HEK293 (cell line): ENCODE measurements at regions not wholly inside any gene's neighbourhood (a gene's known extent, or its start where the extent isn't known, plus 50 kb on each side); places are given as distances from the start of the nearest gene placed in this dataset.

Source experiments
- CTCF ChIA-PET: fragments of 350-600 bp; formaldehyde crosslinking; extraction: SDS; loops from one replicate; lab custom pipeline; 2021; ENCODE audit warnings: antibody characterized with exemption; lab: Yijun Ruan, JAX
- POLR2A ChIA-PET: fragments of 300-600 bp; formaldehyde crosslinking; extraction: SDS; loops from one replicate; lab custom pipeline; 2020; ENCODE audit warnings: antibody characterized with exemption, inconsistent platforms; lab: Yijun Ruan, JAX
- H3K27ac ChIP-seq: fragments of 200-500 bp; sonication (Bioruptor generic); 2 replicates; pipeline ENCODE4 v1.5.1; 2014; ENCODE audit warnings: low read depth, low read length, control low read depth, inconsistent platforms; ENCODE audit errors: extremely low read depth
- H3K36me3 ChIP-seq, 2 experiments: fragments of 200-500 bp in 1 of 2; sonication (Bioruptor generic) in 1 of 2; 1 replicate in 1 of 2; 2 replicates in 1 of 2; pipeline ENCODE4 v1.5.1; 2014 to 2017; ENCODE audit warnings: inconsistent platforms in 2 of 2, low read length in 2 of 2; ENCODE audit not compliant: control insufficient read depth in 2 of 2, insufficient read depth in 1 of 2
- H3K4me1 ChIP-seq: fragments of 200-500 bp; sonication (Bioruptor generic); 2 replicates; pipeline ENCODE4 v1.5.1; 2014; ENCODE audit warnings: mild to moderate bottlenecking, low read length, inconsistent platforms; ENCODE audit not compliant: control insufficient read depth, insufficient read depth
- H3K4me3 ChIP-seq: 2 replicates; pipeline ENCODE4 v1.5.1; 2011; ENCODE audit warnings: low read depth, mild to moderate bottlenecking, control low read depth, low read length, moderate library complexity
- H3K9me3 ChIP-seq: fragments of 200-500 bp; sonication (Bioruptor generic); 2 replicates; pipeline ENCODE4 v1.5.1; 2014; ENCODE audit warnings: low read depth, low read length, inconsistent platforms; ENCODE audit not compliant: control insufficient read depth, insufficient read depth
- CTCF ChIP-seq: fragments of 450-650 bp; formaldehyde crosslinking; IDR thresholded peaks from 2 replicates; pipeline ENCODE4 v1.5.1; 2016; ENCODE audit warnings: missing biosample characterization, missing genetic modification characterization
- ELK4 ChIP-seq: IDR thresholded peaks from 2 replicates; pipeline ENCODE4 v1.6.1; 2011; ENCODE audit warnings: mild to moderate bottlenecking, low read depth, low read length, borderline replicate concordance
- GFI1B ChIP-seq: fragments of 450-650 bp; formaldehyde crosslinking; IDR thresholded peaks from 2 replicates; pipeline ENCODE4 v1.5.1; 2016; ENCODE audit warnings: missing biosample characterization, missing genetic modification characterization
- GLI4 ChIP-seq: fragments of 450-650 bp; formaldehyde crosslinking; IDR thresholded peaks from 2 replicates; pipeline ENCODE4 v1.5.1; 2016; ENCODE audit warnings: missing biosample characterization, missing genetic modification characterization
- HIC1 ChIP-seq: fragments of 450-650 bp; formaldehyde crosslinking; IDR thresholded peaks from 2 replicates; pipeline ENCODE4 v1.5.1; 2016; ENCODE audit warnings: missing biosample characterization, missing genetic modification characterization
- KLF16 ChIP-seq: fragments of 450-650 bp; formaldehyde crosslinking; IDR thresholded peaks from 2 replicates; pipeline ENCODE4 v1.5.1; 2017; ENCODE audit warnings: missing biosample characterization, missing genetic modification characterization
- KLF17 ChIP-seq: fragments of 450-650 bp; formaldehyde crosslinking; IDR thresholded peaks from 2 replicates; pipeline ENCODE4 v1.5.1; 2016; ENCODE audit warnings: missing biosample characterization, missing genetic modification characterization
- ZIC2 ChIP-seq: fragments of 450-650 bp; formaldehyde crosslinking; IDR thresholded peaks from 2 replicates; pipeline ENCODE4 v1.5.1; 2016; ENCODE audit warnings: missing biosample characterization, missing genetic modification characterization
- ZNF10 ChIP-seq: fragments of 450-650 bp; formaldehyde crosslinking; IDR thresholded peaks from 2 replicates; pipeline ENCODE4 v1.5.1; 2017; ENCODE audit warnings: missing biosample characterization, missing genetic modification characterization
- ZNF114 ChIP-seq: fragments of 450-650 bp; formaldehyde crosslinking; IDR thresholded peaks from 2 replicates; pipeline ENCODE4 v1.5.0; 2017; ENCODE audit warnings: missing biosample characterization, missing genetic modification characterization
- ZNF175 ChIP-seq: fragments of 450-650 bp; formaldehyde crosslinking; IDR thresholded peaks from 2 replicates; pipeline ENCODE4 v1.5.1; 2016; ENCODE audit warnings: missing biosample characterization, missing genetic modification characterization
- ZNF311 ChIP-seq: fragments of 450-650 bp; formaldehyde crosslinking; IDR thresholded peaks from 2 replicates; pipeline ENCODE4 v1.5.1; 2017; ENCODE audit warnings: missing biosample characterization, missing genetic modification characterization, borderline replicate concordance
- ZNF48 ChIP-seq: fragments of 450-650 bp; formaldehyde crosslinking; IDR thresholded peaks from 2 replicates; pipeline ENCODE4 v1.5.1; 2016; ENCODE audit warnings: missing biosample characterization, missing genetic modification characterization
- ZNF513 ChIP-seq: fragments of 450-650 bp; IDR thresholded peaks from 2 replicates; pipeline ENCODE4 v1.5.1; 2018; ENCODE audit warnings: missing biosample characterization, missing genetic modification characterization
- ZNF529 ChIP-seq: fragments of 450-650 bp; formaldehyde crosslinking; IDR thresholded peaks from 2 replicates; pipeline ENCODE4 v1.5.1; 2017; ENCODE audit warnings: missing genetic modification characterization, missing biosample characterization; ENCODE audit not compliant: insufficient replicate concordance
- ZNF544 ChIP-seq: fragments of 450-650 bp; formaldehyde crosslinking; IDR thresholded peaks from 2 replicates; pipeline ENCODE4 v1.5.0; 2017; ENCODE audit warnings: missing biosample characterization, missing genetic modification characterization
- ZNF555 ChIP-seq: fragments of 450-650 bp; formaldehyde crosslinking; conservative IDR thresholded peaks from 2 replicates; pipeline ENCODE4 v1.5.1; 2017; ENCODE audit warnings: missing biosample characterization, mild to moderate bottlenecking, missing genetic modification characterization, inconsistent platforms
- ZNF645 ChIP-seq: fragments of 450-650 bp; formaldehyde crosslinking; IDR thresholded peaks from 2 replicates; pipeline ENCODE4; 2016; ENCODE audit warnings: missing biosample characterization, missing genetic modification characterization
- ZNF76 ChIP-seq: fragments of 450-650 bp; formaldehyde crosslinking; IDR thresholded peaks from 2 replicates; pipeline ENCODE4; 2016; ENCODE audit warnings: low read depth, missing biosample characterization, missing genetic modification characterization, borderline replicate concordance
- ZNF837 ChIP-seq: fragments of 450-650 bp; formaldehyde crosslinking; IDR thresholded peaks from 2 replicates; pipeline ENCODE4 v1.5.1; 2016; ENCODE audit warnings: missing biosample characterization, missing genetic modification characterization

GRCh38 chr9:79143211-79143610 lies 428.6 kb upstream of the TLE4 start:
- ChIA-PET CTCF (interaction anchor here (1.7 kb wide), 1 partner anchor 9 kb away, joined by 8 read pairs; no protein-coding TSS in a partner anchor), POLR2A (no interaction called here)
- TF ChIP-seq HIC1: no peak
- TF ChIP-seq ZNF10 (tag by site-specific recombination): no peak
- no peak for TF ChIP-seq ZNF311 (tag by site-specific recombination)
- TF ChIP-seq ZIC2 (tag by site-specific recombination): no peak
- no peak for TF ChIP-seq ZNF645 (tag by site-specific recombination)
- no peak for TF ChIP-seq ZNF544 (tag by site-specific recombination)
- no peak for TF ChIP-seq GFI1B
- no peak for TF ChIP-seq ZNF513 (tag by site-specific recombination)
- TF ChIP-seq ELK4: no peak
- TF ChIP-seq CTCF: no peak
- no peak for TF ChIP-seq ZNF76 (tag by site-specific recombination)
- TF ChIP-seq ZNF555 (tag by site-specific recombination): no peak
- TF ChIP-seq KLF16 (tag by site-specific recombination): no peak
- TF ChIP-seq ZNF837 (tag by site-specific recombination): no peak
- no peak for TF ChIP-seq ZNF175 (tag by site-specific recombination)
- TF ChIP-seq GLI4 (tag by site-specific recombination): no peak
- TF ChIP-seq ZNF114 (tag by site-specific recombination): no peak
- no peak for TF ChIP-seq ZNF48 (tag by site-specific recombination)
- no peak for TF ChIP-seq KLF17 (tag by site-specific recombination)
- TF ChIP-seq ZNF529 (tag by site-specific recombination): no peak

More at GRCh38 chr9:79143211-79143610, 428.6 kb upstream of the TLE4 start:
- Histone ChIP-seq H3K27ac (no peak overlapping the region), H3K4me3 (no peak overlapping the region), H3K36me3 (no peaks in the 10 kb centered on the region), H3K9me3 (no peaks in the 10 kb centered on the region), H3K4me1 (no peaks in the 10 kb centered on the region)
